ENCODE measurements at regions not wholly inside any gene's neighbourhood (a gene's known extent, or its start where the extent isn't known, plus 50 kb on each side); places are given as distances from the start of the nearest gene placed in this dataset.

GRCh38 chr10:16105082-16105481, 244.8 kb upstream of the MINDY3 start:
- ATAC-seq (ENCODE audit: low read depth): no peak
- no peak overlapping the region for H3K27ac ChIP-seq (ENCODE audit: insufficient read depth, low read length)
- POLR2A ChIA-PET (ENCODE audit: unreplicated experiment): no interaction called here

More at GRCh38 chr10:16105082-16105481, 244.8 kb upstream of the MINDY3 start:
- Histone ChIP-seq H3K9me1 (ENCODE audit: insufficient read depth, low read length) (no peaks in the 10 kb centered on the region), H4K91ac (ENCODE audit: insufficient read depth, low read depth, low read length) (no peak overlapping the region), H2BK5ac (ENCODE audit: low read depth, low read length, poor library complexity, severe bottlenecking) (no peak overlapping the region), H3K4me3 (ENCODE audit: insufficient read depth, low read depth, low read length) (no peak overlapping the region), H3K9ac (ENCODE audit: low read depth, low read length) (no peak overlapping the region), H2AK9ac (replicated peaks; ENCODE audit: low read depth, low read length, poor library complexity) (no peak overlapping the region), H4K20me1 (ENCODE audit: insufficient read depth, low read length) (no peaks in the 10 kb centered on the region), H3K4me2 (ENCODE audit: low read depth, low read length) (no peak overlapping the region), H4K8ac (ENCODE audit: low read depth in 2 of 2, low read length in 2 of 2) (no peak overlapping the region), H3K4ac (ENCODE audit: low read depth, low read length) (no peak overlapping the region), H4K5ac (ENCODE audit: low read depth, low read length) (no peak overlapping the region), H2BK15ac (ENCODE audit: low read depth, low read length) (no peak overlapping the region), H3K4me1 (ENCODE audit: control insufficient read depth, insufficient read depth, low read length) (no peaks in the 10 kb centered on the region), H2BK20ac (ENCODE audit: low read depth, low read length) (no peak overlapping the region), H2BK120ac (ENCODE audit: low read depth, low read length) (no peak overlapping the region), H3K27me3 (ENCODE audit: control insufficient read depth, insufficient read depth, low read length) (no peaks in the 10 kb centered on the region), H3K14ac (replicated peaks; ENCODE audit: low read depth, low read length) (no peak overlapping the region), H3K18ac (ENCODE audit: low read depth, low read length) (no peak overlapping the region), H3K79me1 (ENCODE audit: low read depth in 1 of 2, low read length in 2 of 2) (no peaks in the 10 kb centered on the region), H3K9me3 (ENCODE audit: control insufficient read depth, insufficient read depth, low read length) (peaks cover 8% of the 10 kb centered on the region), H2AFZ (replicated peaks; ENCODE audit: low read length, poor library complexity) (no peak overlapping the region), H3K56ac (ENCODE audit: extremely low read depth, insufficient read depth, low read length) (no peak overlapping the region), H2AK5ac (ENCODE audit: low read depth, low read length) (no peak overlapping the region), H3K23ac (ENCODE audit: low read depth, low read length) (no peak overlapping the region), H3K36me3 (ENCODE audit: control insufficient read depth, insufficient read depth, low read length) (no peaks in the 10 kb centered on the region)
- no peak for TF ChIP-seq CEBPB (IDR thresholded peaks at IDR 0.05; ENCODE audit: low read depth, low read length)
- dilution Hi-C loops (cut with HindIII; ENCODE audit: low sequenced_read_pairs, unreplicated experiment): no loop called here
- in situ Hi-C loops (cut with MboI; ENCODE audit: low sequenced_read_pairs): no loop called here
- intact Hi-C loops (cut with micrococcal nuclease): no loop called here
- DNase-seq: no peak
- CTCF ChIA-PET: no interaction called here
- no TSS peak for BruUV-seq (replicated peaks)
- no CpG with 5 or more reads among the region's 3 CpGs for WGBS, 2 experiments (ENCODE audit: extremely low coverage in 2 of 2, insufficient read length in 1 of 2)

Data from IMR-90 (cell line).